DOHH2 (cell line): ENCODE measurements at regions not wholly inside any gene's neighbourhood (a gene's known extent, or its start where the extent isn't known, plus 50 kb on each side); places are given as distances from the start of the nearest gene placed in this dataset.

ENCODE experiments used
- EZH2phosphoT487 ChIP-seq: fragments of 200-600 bp; sonication (generic); IDR thresholded peaks from 2 replicates; pipeline ENCODE4 v1.6.1; 2017; ENCODE audit warnings: borderline replicate concordance, mild to moderate bottlenecking, antibody characterized with exemption, low read length, moderate library complexity, mixed read lengths
- TF ChIP-seq, protein P1 (sequence below): fragments of 200-600 bp; sonication (generic); IDR thresholded peaks from one replicate; pipeline ENCODE4 v1.5.1; 2014; ENCODE audit warnings: antibody characterized with exemption, mild to moderate bottlenecking, low read depth, low read length; ENCODE audit not compliant: poor library complexity, severe bottlenecking

DNA sequence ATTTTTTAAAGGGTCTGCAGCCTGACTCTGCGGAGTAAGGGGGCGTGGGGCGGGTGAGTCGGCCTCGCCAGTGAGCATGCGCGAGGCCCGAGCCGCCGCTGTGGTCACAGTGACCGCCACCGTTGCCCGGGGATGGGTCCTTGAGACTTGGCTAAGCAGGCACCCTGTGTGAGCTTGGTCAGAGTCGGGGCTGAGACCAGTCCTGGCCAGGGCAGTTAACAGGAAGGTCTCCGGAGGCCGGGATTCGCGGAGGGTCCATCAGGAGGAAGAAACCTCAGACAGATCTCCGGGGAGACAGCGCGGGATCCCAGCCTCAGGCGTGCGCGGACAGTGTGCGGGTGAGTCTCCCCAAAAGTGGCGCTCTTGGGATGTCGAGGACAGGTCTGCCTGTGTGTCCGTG, 1384.4 kb upstream of the PCDH10 start:
- TF ChIP-seq, protein P1, sequence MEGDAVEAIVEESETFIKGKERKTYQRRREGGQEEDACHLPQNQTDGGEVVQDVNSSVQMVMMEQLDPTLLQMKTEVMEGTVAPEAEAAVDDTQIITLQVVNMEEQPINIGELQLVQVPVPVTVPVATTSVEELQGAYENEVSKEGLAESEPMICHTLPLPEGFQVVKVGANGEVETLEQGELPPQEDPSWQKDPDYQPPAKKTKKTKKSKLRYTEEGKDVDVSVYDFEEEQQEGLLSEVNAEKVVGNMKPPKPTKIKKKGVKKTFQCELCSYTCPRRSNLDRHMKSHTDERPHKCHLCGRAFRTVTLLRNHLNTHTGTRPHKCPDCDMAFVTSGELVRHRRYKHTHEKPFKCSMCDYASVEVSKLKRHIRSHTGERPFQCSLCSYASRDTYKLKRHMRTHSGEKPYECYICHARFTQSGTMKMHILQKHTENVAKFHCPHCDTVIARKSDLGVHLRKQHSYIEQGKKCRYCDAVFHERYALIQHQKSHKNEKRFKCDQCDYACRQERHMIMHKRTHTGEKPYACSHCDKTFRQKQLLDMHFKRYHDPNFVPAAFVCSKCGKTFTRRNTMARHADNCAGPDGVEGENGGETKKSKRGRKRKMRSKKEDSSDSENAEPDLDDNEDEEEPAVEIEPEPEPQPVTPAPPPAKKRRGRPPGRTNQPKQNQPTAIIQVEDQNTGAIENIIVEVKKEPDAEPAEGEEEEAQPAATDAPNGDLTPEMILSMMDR = no peak
- no peak for TF ChIP-seq EZH2phosphoT487
